A673 (cell line): ENCODE measurements at regions not wholly inside any gene's neighbourhood (a gene's known extent, or its start where the extent isn't known, plus 50 kb on each side); places are given as distances from the start of the nearest gene placed in this dataset.

ENCODE experiments used
- CTCF ChIP-seq: fragments of 300-800, 200-600 bp; sonication (generic); conservative IDR thresholded peaks from 2 replicates; pipeline ENCODE4 v1.5.1; 2017; ENCODE audit warnings: low read depth, mild to moderate bottlenecking, antibody characterized with exemption, low read length, moderate library complexity, mixed read lengths
- EZH2 ChIP-seq: fragments of 200-600 bp; sonication (generic); IDR thresholded peaks from 2 replicates; pipeline ENCODE4 v1.6.1; 2017; ENCODE audit warnings: borderline replicate concordance, low read depth, mild to moderate bottlenecking, mixed read lengths, antibody characterized with exemption, low read length; ENCODE audit not compliant: poor library complexity, severe bottlenecking

GRCh38 chr15:35167675-35168074 lies 82.6 kb upstream of the NANOGP8 start:
- TF ChIP-seq CTCF, result no peak
- TF ChIP-seq EZH2, result no peak
